ENCODE measurements at regions not wholly inside any gene's neighbourhood (a gene's known extent, or its start where the extent isn't known, plus 50 kb on each side); places are given as distances from the start of the nearest gene placed in this dataset.

GRCh38 chr11:81449588-81450156, 1284.0 kb downstream of the FAM181B start:
- TF ChIP-seq, protein P1, sequence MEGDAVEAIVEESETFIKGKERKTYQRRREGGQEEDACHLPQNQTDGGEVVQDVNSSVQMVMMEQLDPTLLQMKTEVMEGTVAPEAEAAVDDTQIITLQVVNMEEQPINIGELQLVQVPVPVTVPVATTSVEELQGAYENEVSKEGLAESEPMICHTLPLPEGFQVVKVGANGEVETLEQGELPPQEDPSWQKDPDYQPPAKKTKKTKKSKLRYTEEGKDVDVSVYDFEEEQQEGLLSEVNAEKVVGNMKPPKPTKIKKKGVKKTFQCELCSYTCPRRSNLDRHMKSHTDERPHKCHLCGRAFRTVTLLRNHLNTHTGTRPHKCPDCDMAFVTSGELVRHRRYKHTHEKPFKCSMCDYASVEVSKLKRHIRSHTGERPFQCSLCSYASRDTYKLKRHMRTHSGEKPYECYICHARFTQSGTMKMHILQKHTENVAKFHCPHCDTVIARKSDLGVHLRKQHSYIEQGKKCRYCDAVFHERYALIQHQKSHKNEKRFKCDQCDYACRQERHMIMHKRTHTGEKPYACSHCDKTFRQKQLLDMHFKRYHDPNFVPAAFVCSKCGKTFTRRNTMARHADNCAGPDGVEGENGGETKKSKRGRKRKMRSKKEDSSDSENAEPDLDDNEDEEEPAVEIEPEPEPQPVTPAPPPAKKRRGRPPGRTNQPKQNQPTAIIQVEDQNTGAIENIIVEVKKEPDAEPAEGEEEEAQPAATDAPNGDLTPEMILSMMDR (IDR thresholded peaks at IDR 0.05; ENCODE audit: insufficient read depth, low read depth, low read length): no peak
- no peak for DNase-seq (ENCODE audit: low read depth)
- CTCF ChIA-PET: no interaction called here
- no peaks in the 10 kb centered on the region for H3K27me3 ChIP-seq (ENCODE audit: control insufficient read depth, insufficient read depth, low read length)
- POLR2A ChIA-PET: no interaction called here
- H3K4me3 ChIP-seq (ENCODE audit: low read depth, low read length): no peak overlapping the region
- H3K36me3 ChIP-seq (ENCODE audit: control insufficient read depth, insufficient read depth, low read length): no peaks in the 10 kb centered on the region

DNA sequence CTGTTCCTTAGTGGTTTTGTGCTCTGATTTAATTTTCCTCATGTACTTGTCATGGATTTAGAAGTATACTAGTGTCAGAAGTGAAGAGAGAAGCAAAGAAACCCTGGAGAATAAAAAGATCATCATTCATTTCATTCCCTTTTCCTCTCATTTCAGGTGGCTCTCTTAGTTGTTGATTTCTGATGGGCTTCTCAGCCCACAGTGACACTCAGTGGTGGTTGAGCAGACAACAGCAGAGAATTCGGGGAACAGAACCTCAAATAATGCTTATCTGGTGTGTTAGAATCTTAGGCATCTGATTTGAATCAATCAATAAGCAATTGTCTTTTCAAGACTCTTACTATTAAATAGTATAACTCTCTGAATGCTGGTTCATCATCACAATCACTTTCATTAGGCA, 1289.4 kb downstream of the FAM181B start:
- Histone ChIP-seq H3K4me3 (ENCODE audit: low read depth, low read length) (no peak overlapping the region), H3K36me3 (ENCODE audit: control insufficient read depth, insufficient read depth, low read length) (no peaks in the 10 kb centered on the region), H3K27me3 (ENCODE audit: control insufficient read depth, insufficient read depth, low read length) (no peaks in the 10 kb centered on the region)
- no peak for DNase-seq (ENCODE audit: low read depth)
- ChIA-PET POLR2A (no interaction called here), CTCF (no interaction called here)
- TF ChIP-seq, protein P1 (IDR thresholded peaks at IDR 0.05; ENCODE audit: insufficient read depth, low read depth, low read length): no peak

DNA sequence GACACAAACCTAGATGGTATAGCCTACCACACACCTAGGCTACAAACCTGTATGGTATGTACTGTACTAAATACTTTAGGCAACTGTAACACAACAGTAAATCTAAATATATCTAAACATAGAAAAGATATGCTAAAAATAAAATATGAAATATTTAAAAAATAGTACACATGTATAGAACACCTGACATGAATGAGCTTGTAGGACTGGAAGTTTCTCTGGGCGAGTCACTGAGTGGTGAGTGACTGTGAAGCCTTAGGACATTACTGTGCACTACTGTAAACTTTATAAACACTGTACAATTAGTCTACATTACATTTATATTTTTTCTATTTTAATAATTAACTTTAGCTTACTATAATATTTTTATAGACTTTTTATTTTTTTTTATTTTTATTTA, 1301.3 kb downstream of the FAM181B start:
- DNase-seq (ENCODE audit: low read depth): no peak
- no peaks in the 10 kb centered on the region for H3K27me3 ChIP-seq (ENCODE audit: control insufficient read depth, insufficient read depth, low read length)
- TF ChIP-seq, protein P1 (IDR thresholded peaks at IDR 0.05; ENCODE audit: insufficient read depth, low read depth, low read length): no peak
- ChIA-PET POLR2A (no interaction called here), CTCF (no interaction called here)
- no peaks in the 10 kb centered on the region for H3K36me3 ChIP-seq (ENCODE audit: control insufficient read depth, insufficient read depth, low read length)
- no peak overlapping the region for H3K4me3 ChIP-seq (ENCODE audit: low read depth, low read length)

GRCh38 chr11:81424822-81425221, 1308.8 kb downstream of the FAM181B start:
- Histone ChIP-seq H3K4me3 (ENCODE audit: low read depth, low read length) (no peak overlapping the region), H3K27me3 (ENCODE audit: control insufficient read depth, insufficient read depth, low read length) (no peaks in the 10 kb centered on the region), H3K36me3 (ENCODE audit: control insufficient read depth, insufficient read depth, low read length) (no peaks in the 10 kb centered on the region)
- TF ChIP-seq, protein P1 (IDR thresholded peaks at IDR 0.05; ENCODE audit: insufficient read depth, low read depth, low read length): no peak
- DNase-seq (ENCODE audit: low read depth): no peak
- POLR2A ChIA-PET: no interaction called here
- CTCF ChIA-PET: no interaction called here

DNA sequence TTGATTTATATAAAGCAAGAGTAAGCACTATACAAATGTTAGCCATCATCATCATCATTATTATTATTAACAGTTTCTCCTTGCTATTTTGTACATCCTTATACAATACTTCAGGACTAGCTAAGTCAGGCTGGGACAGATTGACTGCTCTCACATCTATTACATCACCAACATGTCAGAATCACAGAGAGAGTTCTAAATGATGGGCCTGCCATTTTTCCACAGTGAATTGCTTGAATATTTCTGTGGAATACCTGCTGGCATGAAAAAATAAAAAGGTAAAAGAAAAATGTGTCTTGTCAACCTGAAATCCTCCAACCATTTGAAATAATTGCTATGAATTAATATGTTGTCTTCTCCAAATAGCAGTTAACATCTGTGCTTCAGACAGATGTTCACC, 1311.3 kb downstream of the FAM181B start:
- CTCF ChIA-PET: no interaction called here
- DNase-seq (ENCODE audit: low read depth): no peak
- TF ChIP-seq, protein P1 (IDR thresholded peaks at IDR 0.05; ENCODE audit: insufficient read depth, low read depth, low read length): no peak
- no peak overlapping the region for H3K4me3 ChIP-seq (ENCODE audit: low read depth, low read length)
- POLR2A ChIA-PET: no interaction called here
- no peaks in the 10 kb centered on the region for H3K36me3 ChIP-seq (ENCODE audit: control insufficient read depth, insufficient read depth, low read length)
- H3K27me3 ChIP-seq (ENCODE audit: control insufficient read depth, insufficient read depth, low read length): no peaks in the 10 kb centered on the region
